K562 (cell line): ENCODE measurements at regions not wholly inside any gene's neighbourhood (a gene's known extent, or its start where the extent isn't known, plus 50 kb on each side); places are given as distances from the start of the nearest gene placed in this dataset.

Experiments
- ATAC-seq: fragments of 200-7000 bp; cut with Tn5 transposase; 3 replicates; pipeline ENCODE4 v1.9.1; 2020; ENCODE audit warnings: moderate library complexity
- BruUV-seq: library from RNA; stranded (reverse); fragments of 400-500 nt; replicated peaks from 2 replicates; lab custom pipeline; 2021; lab: Mats Ljungman, UMichigan
- CTCF ChIA-PET: fragments of 300-600 bp; formaldehyde crosslinking; extraction: SDS; loops from one replicate; lab custom pipeline; 2021; ENCODE audit warnings: low intra/inter-chr PET ratio; lab: Yijun Ruan, JAX
- POLR2A ChIA-PET: fragments of 300-600, 350-650 bp; sonication (Branson Sonifier 250); formaldehyde crosslinking; extraction: SDS; loops from one replicate; lab custom pipeline; 2021; ENCODE audit warnings: antibody characterized with exemption, inconsistent platforms; lab: Yijun Ruan, JAX
- DNase-seq, 4 experiments: peaks; one replicate each; pipeline versions ENCODE4 v3.0.0 to v3.0.0-alpha.2; 2011 to 2018; ENCODE audit warnings: low spot score in 3 of 4, mixed read lengths in 3 of 4; ENCODE audit errors: extremely low read depth in 1 of 4
- FAIRE-seq: peaks from 2 replicates; lab custom pipeline; 2011; peaks lifted over from hg19 to GRCh38; lab: Jason Lieb, UNC
- H2AFZ ChIP-seq: 2 replicates; pipeline ENCODE4 v1.6.0; 2011; ENCODE audit warnings: low read depth, low read length, control low read depth, inconsistent platforms
- H3K27ac ChIP-seq: fragments of 200-600 bp; 3 replicates; pipeline ENCODE4 v1.8.0; 2011; ENCODE audit warnings: low read depth, mild to moderate bottlenecking, control low read depth, inconsistent platforms, low read length, moderate library complexity, mixed read lengths; ENCODE audit errors: extremely low read depth
- H3K27me3 ChIP-seq, 2 experiments: fragments of 300-600 bp in 1 of 2; 2 replicates in 1 of 2; 3 replicates in 1 of 2; pipeline versions ENCODE4 v1.6.0 to v1.8.0; 2011; ENCODE audit warnings: inconsistent platforms in 2 of 2, low read length in 2 of 2, mild to moderate bottlenecking in 1 of 2, mixed read lengths in 1 of 2, moderate library complexity in 1 of 2; ENCODE audit not compliant: control insufficient read depth in 2 of 2, insufficient read depth in 2 of 2
- H3K36me3 ChIP-seq: fragments of 300-600 bp; 3 replicates; pipeline ENCODE4 v1.8.0; 2011; ENCODE audit warnings: mild to moderate bottlenecking, low read length, inconsistent platforms; ENCODE audit not compliant: control insufficient read depth, insufficient read depth
- H3K4me1 ChIP-seq, 2 experiments: fragments of 200-600 bp in 1 of 2; replicated peaks in 1 of 2; 2 replicates in 1 of 2; 3 replicates in 1 of 2; pipeline versions ENCODE4 v1.5.1 to v1.8.0; 2011; ENCODE audit warnings: inconsistent platforms in 2 of 2, low read length in 2 of 2, mild to moderate bottlenecking in 1 of 2, mixed read lengths in 1 of 2, moderate library complexity in 1 of 2; ENCODE audit not compliant: control insufficient read depth in 2 of 2, insufficient read depth in 2 of 2
- H3K4me2 ChIP-seq: 2 replicates; pipeline ENCODE4 v1.6.1; 2011; ENCODE audit warnings: low read length, control low read depth, inconsistent platforms, mixed read lengths; ENCODE audit not compliant: insufficient read depth
- H3K4me3 ChIP-seq: fragments of 200-600 bp; sonication (generic), shearing (Covaris generic); 2 replicates; pipeline ENCODE4 v1.5.1; 2016; ENCODE audit warnings: control low read depth, inconsistent platforms
- H3K79me2 ChIP-seq: fragments of 200-600 bp; 3 replicates; pipeline ENCODE4 v1.8.0; 2011; ENCODE audit warnings: low read length, inconsistent platforms; ENCODE audit not compliant: control insufficient read depth, insufficient read depth
- H3K9ac ChIP-seq, 2 experiments: 2 replicates each; pipeline versions ENCODE4 v1.6.0 to v1.6.1; 2011; ENCODE audit warnings: low read depth in 2 of 2, low read length in 2 of 2, control low read depth in 1 of 2, inconsistent platforms in 1 of 2, mild to moderate bottlenecking in 1 of 2, mixed read lengths in 1 of 2; ENCODE audit not compliant: insufficient read depth in 1 of 2
- H3K9me1 ChIP-seq: one replicate; pipeline ENCODE4 v1.6.0; 2011; ENCODE audit warnings: inconsistent platforms, mild to moderate bottlenecking, low read length, moderate library complexity; ENCODE audit not compliant: control insufficient read depth, insufficient read depth
- H3K9me3 ChIP-seq: replicated peaks from 2 replicates; pipeline ENCODE4 v1.5.1; 2011; ENCODE audit warnings: low read depth, low read length, inconsistent platforms; ENCODE audit not compliant: control insufficient read depth, insufficient read depth
- H4K20me1 ChIP-seq: replicated peaks from 2 replicates; pipeline ENCODE4 v1.6.1; 2011; ENCODE audit warnings: low read length, inconsistent platforms, mixed read lengths; ENCODE audit not compliant: control insufficient read depth, insufficient read depth
- ARID4B ChIP-seq: sonication (generic); formaldehyde crosslinking; IDR thresholded peaks from 2 replicates; pipeline ENCODE4 v1.8.0; 2022; ENCODE audit warnings: mild to moderate bottlenecking, missing genetic modification reagents
- CHD2 ChIP-seq: IDR thresholded peaks from 2 replicates; pipeline ENCODE4 v1.6.1; 2011; ENCODE audit warnings: low read depth, low read length
- ESRRB ChIP-seq: fragments of 250-450 bp; sonication (Bioruptor Pico); IDR thresholded peaks from 2 replicates; pipeline ENCODE4 v1.5.0; 2020; ENCODE audit warnings: mild to moderate bottlenecking, moderate library complexity, borderline replicate concordance
- EZH2 ChIP-seq: IDR thresholded peaks from 2 replicates; pipeline ENCODE4 v1.6.1; 2012; ENCODE audit warnings: low read depth, mild to moderate bottlenecking, inconsistent platforms, low read length, borderline replicate concordance
- FOXO4 ChIP-seq: fragments of 450-650 bp; formaldehyde crosslinking; IDR thresholded peaks from 2 replicates; pipeline ENCODE4 v1.4.0; 2020; ENCODE audit warnings: mild to moderate bottlenecking, moderate library complexity
- GTF2E2 ChIP-seq: fragments of 200-800 bp; sonication (Bioruptor generic); IDR thresholded peaks from 2 replicates; pipeline ENCODE4 v1.6.1; 2016; ENCODE audit warnings: missing genetic modification characterization, missing compliant biosample characterization
- HSF4 ChIP-seq: fragments of 250-450 bp; sonication (Bioruptor Pico); IDR thresholded peaks from 2 replicates; pipeline ENCODE4 v2.1.2; 2022; ENCODE audit warnings: mild to moderate bottlenecking, moderate library complexity, borderline replicate concordance
- ID3 ChIP-seq, 2 experiments: fragments of 250-450 bp in 1 of 2; fragments of 450-650 bp in 1 of 2; sonication (Bioruptor Pico) in 1 of 2; IDR thresholded peaks; 2 replicates each; pipeline versions ENCODE4 v1.6.1 to v1.8.0; 2016 to 2021; ENCODE audit warnings: mild to moderate bottlenecking in 2 of 2, moderate library complexity in 2 of 2, missing compliant biosample characterization in 1 of 2, missing genetic modification characterization in 1 of 2
- MEF2D ChIP-seq: conservative IDR thresholded peaks from 2 replicates; pipeline ENCODE4 v1.6.1; 2016; ENCODE audit warnings: low read depth, missing genetic modification characterization, missing compliant biosample characterization
- NONO ChIP-seq, 2 experiments: fragments of 200-400 bp in 1 of 2; fragments of 450-650 bp in 1 of 2; formaldehyde crosslinking in 1 of 2; IDR thresholded peaks; 2 replicates each; pipeline ENCODE4 v1.6.1; 2017; ENCODE audit warnings: low read depth in 2 of 2, mild to moderate bottlenecking in 2 of 2, moderate library complexity in 2 of 2, low read length in 1 of 2
- PCBP2 ChIP-seq: fragments of 200-400 bp; formaldehyde crosslinking; IDR thresholded peaks from 2 replicates; pipeline ENCODE4 v1.6.1; 2018; ENCODE audit warnings: low read length, low read depth, mild to moderate bottlenecking, moderate library complexity; ENCODE audit not compliant: poor library complexity, severe bottlenecking
- PTRF ChIP-seq: fragments of 450-650 bp; IDR thresholded peaks from 2 replicates; pipeline ENCODE4 v1.6.1; 2016; ENCODE audit warnings: mild to moderate bottlenecking, missing genetic modification characterization, missing compliant biosample characterization
- WGBS: fragments of 100-300 bp; shearing (Covaris generic); methylation state at CpG from one replicate; pipeline ENCODE4 v1.1.6; 2016; ENCODE audit warnings: low coverage, mixed read lengths; ENCODE audit not compliant: insufficient coverage; ENCODE audit errors: missing lambda C conversion rate; 5-methylcytosine and 5-hydroxymethylcytosine counted together
- in situ Hi-C: fragments of 300-500 bp; cut with MboI; formaldehyde crosslinking; loops from 4 replicates; pipeline ENCODE4 v1.15.0; 2018; ENCODE audit warnings: inconsistent platforms, mixed read lengths
- intact Hi-C: fragments of 100-400 bp; cut with micrococcal nuclease; formaldehyde crosslinking; loops from 2 replicates; pipeline ENCODE4 v1.14.2; 2022

- WGBS = 0% methylated on average over 1 of the region's 1 CpG
- TF ChIP-seq MEF2D (tag) (no peak), GTF2E2 (no peak), PCBP2 (no peak), ID3 (CRISPR knock-in tag; IDR thresholded peaks at IDR 0.05) (no peak), ID3 (tag; IDR thresholded peaks at IDR 0.05) (no peak), HSF4 (CRISPR knock-in tag) (no peak), FOXO4 (CRISPR knock-in tag) (no peak), CHD2 (no peak), EZH2 (no peak), PTRF (tag) (no peak), ESRRB (no peak), NONO (IDR thresholded peaks at IDR 0.05; ENCODE audit: low read depth in 2 of 2, low read length in 1 of 2) (no peak), ARID4B (no peak)
Measured at GRCh38 chr1:88194542-88194941, 489.5 kb upstream of the PKN2 start.

More at GRCh38 chr1:88194542-88194941, 489.5 kb upstream of the PKN2 start:
- ATAC-seq = no peak
- ChIA-PET POLR2A (no interaction called here), CTCF (no interaction called here)
- no peaks in the 10 kb centered on the region for H3K27me3 ChIP-seq
- DNase-seq = no peak
- no peak overlapping the region for H3K27ac ChIP-seq
- no peak overlapping the region for H3K9ac ChIP-seq
- BruUV-seq = no TSS peak
- no peaks in the 10 kb centered on the region for H3K9me1 ChIP-seq
- no peaks in the 10 kb centered on the region for H3K36me3 ChIP-seq
- H3K9me3 ChIP-seq = no peaks in the 10 kb centered on the region
- H3K79me2 ChIP-seq = no peaks in the 10 kb centered on the region
- FAIRE-seq = no peak
- H3K4me2 ChIP-seq = no peak overlapping the region
- H3K4me1 ChIP-seq = no peaks in the 10 kb centered on the region
- H4K20me1 ChIP-seq = no peaks in the 10 kb centered on the region
- intact Hi-C loops = no loop called here
- H2AFZ ChIP-seq = no peak overlapping the region
- H3K4me3 ChIP-seq = no peak overlapping the region
- in situ Hi-C loops = no loop called here
